ENCODE measurements at regions not wholly inside any gene's neighbourhood (a gene's known extent, or its start where the extent isn't known, plus 50 kb on each side); places are given as distances from the start of the nearest gene placed in this dataset.

DNA sequence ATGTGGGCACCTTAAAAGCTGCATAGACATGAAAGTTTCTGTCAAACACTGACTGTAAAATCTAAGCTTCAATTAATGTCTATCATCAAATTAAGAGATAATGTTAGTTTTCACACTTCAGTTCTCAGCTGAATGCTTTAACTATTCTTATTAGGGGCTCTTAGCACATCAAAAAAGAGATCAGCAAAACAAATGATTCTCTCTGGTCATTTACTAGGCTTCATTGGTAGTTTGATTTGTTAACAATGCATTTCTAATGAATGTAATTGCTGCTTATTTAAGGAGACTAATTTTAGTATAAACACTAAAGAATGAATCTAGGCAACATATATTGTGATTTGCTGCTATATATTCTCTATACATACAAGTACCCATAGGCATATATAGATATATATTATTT is 1182.0 kb downstream of the MAT2B start:
- intact Hi-C loops (cut with micrococcal nuclease), result no loop called here
- H3K4me3 ChIP-seq (ENCODE audit: control extremely low read depth in 1 of 5, extremely low read depth in 1 of 5, insufficient read depth in 1 of 5, low read depth in 2 of 5, low read length in 4 of 5), result no peak overlapping the region
- CTCF ChIA-PET, result no interaction called here
- H3K4me3 Mint-ChIP-seq, result no peak overlapping the region
- H2AFZ ChIP-seq (ENCODE audit: insufficient read depth, low read depth, low read length, poor library complexity, severe bottlenecking), result no peak overlapping the region
- no peak overlapping the region for H3K4me2 ChIP-seq (replicated peaks; ENCODE audit: low read depth, low read length, poor library complexity, severe bottlenecking)
- no peaks in the 10 kb centered on the region for H3K4me1 Mint-ChIP-seq
- H3K36me3 ChIP-seq (replicated peaks in 1 of 2; ENCODE audit: control extremely low read depth in 1 of 2, control insufficient read depth in 1 of 2, extremely low read depth in 1 of 2, insufficient read depth in 2 of 2, low read length in 1 of 2), result no peaks in the 10 kb centered on the region
- no peaks in the 10 kb centered on the region for H3K27me3 Mint-ChIP-seq
- no peak overlapping the region for H3K27ac Mint-ChIP-seq
- ATAC-seq (ENCODE audit: low read depth) (no peak), DNase-seq (no peak)
- POLR2A ChIA-PET, result no interaction called here
- H3K79me2 ChIP-seq (ENCODE audit: control insufficient read depth, insufficient read depth, low read length), result no peaks in the 10 kb centered on the region
- H3K9me3 Mint-ChIP-seq (ENCODE audit: insufficient read depth), result no peaks in the 10 kb centered on the region
- H3K9me3 ChIP-seq (ENCODE audit: control extremely low read depth in 1 of 3, control insufficient read depth in 2 of 3, insufficient read depth in 1 of 3, low read length in 2 of 3), result no peaks in the 10 kb centered on the region
- H3K27me3 ChIP-seq (replicated peaks in 1 of 4; ENCODE audit: control extremely low read depth in 1 of 4, control insufficient read depth in 3 of 4, insufficient read depth in 4 of 4, low read length in 3 of 4), result no peaks in the 10 kb centered on the region
- no peak overlapping the region for H3K9ac ChIP-seq (ENCODE audit: low read length)
- no peaks in the 10 kb centered on the region for H4K20me1 ChIP-seq (ENCODE audit: control insufficient read depth, insufficient read depth, low read length, poor library complexity, severe bottlenecking)
- H3K4me1 ChIP-seq (ENCODE audit: control insufficient read depth in 2 of 2, insufficient read depth in 2 of 2, low read length in 2 of 2), result no peaks in the 10 kb centered on the region
- H3K27ac ChIP-seq (ENCODE audit: low read length in 2 of 2), result no peak overlapping the region
- TF ChIP-seq, protein P1, sequence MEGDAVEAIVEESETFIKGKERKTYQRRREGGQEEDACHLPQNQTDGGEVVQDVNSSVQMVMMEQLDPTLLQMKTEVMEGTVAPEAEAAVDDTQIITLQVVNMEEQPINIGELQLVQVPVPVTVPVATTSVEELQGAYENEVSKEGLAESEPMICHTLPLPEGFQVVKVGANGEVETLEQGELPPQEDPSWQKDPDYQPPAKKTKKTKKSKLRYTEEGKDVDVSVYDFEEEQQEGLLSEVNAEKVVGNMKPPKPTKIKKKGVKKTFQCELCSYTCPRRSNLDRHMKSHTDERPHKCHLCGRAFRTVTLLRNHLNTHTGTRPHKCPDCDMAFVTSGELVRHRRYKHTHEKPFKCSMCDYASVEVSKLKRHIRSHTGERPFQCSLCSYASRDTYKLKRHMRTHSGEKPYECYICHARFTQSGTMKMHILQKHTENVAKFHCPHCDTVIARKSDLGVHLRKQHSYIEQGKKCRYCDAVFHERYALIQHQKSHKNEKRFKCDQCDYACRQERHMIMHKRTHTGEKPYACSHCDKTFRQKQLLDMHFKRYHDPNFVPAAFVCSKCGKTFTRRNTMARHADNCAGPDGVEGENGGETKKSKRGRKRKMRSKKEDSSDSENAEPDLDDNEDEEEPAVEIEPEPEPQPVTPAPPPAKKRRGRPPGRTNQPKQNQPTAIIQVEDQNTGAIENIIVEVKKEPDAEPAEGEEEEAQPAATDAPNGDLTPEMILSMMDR (IDR thresholded peaks at IDR 0.05), result no peak
- no peak for TF ChIP-seq EZH2 (IDR thresholded peaks at IDR 0.05; ENCODE audit: borderline replicate concordance, insufficient read depth, low read depth, low read length, poor library complexity, severe bottlenecking)

DNA sequence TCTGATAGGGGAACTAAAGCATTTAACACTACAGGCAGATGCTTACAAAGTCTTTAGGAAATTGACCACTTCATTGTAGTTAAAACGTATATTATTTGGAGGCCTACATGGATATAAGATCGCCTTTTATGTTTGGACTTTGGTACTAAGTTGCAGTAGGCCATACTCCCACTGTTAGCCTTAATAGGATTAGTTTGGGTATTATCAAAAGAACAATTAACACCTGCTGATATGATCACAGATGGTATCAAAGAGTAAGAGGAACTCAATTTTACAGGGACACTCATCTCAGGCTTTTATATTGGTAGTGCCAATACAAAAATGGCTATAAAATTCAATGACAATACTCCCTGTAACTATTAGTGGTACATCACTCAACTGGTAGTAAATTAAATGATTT is 1183.0 kb downstream of the MAT2B start:
- H3K9ac ChIP-seq (ENCODE audit: low read length), result no peak overlapping the region
- no peaks in the 10 kb centered on the region for H3K9me3 Mint-ChIP-seq (ENCODE audit: insufficient read depth)
- no peak overlapping the region for H2AFZ ChIP-seq (ENCODE audit: insufficient read depth, low read depth, low read length, poor library complexity, severe bottlenecking)
- H3K79me2 ChIP-seq (ENCODE audit: control insufficient read depth, insufficient read depth, low read length), result no peaks in the 10 kb centered on the region
- H3K27me3 Mint-ChIP-seq, result no peaks in the 10 kb centered on the region
- ATAC-seq (ENCODE audit: low read depth), result no peak
- no peak overlapping the region for H3K4me3 ChIP-seq (ENCODE audit: control extremely low read depth in 1 of 5, extremely low read depth in 1 of 5, insufficient read depth in 1 of 5, low read depth in 2 of 5, low read length in 4 of 5)
- no peak overlapping the region for H3K27ac Mint-ChIP-seq
- no peaks in the 10 kb centered on the region for H3K36me3 ChIP-seq (replicated peaks in 1 of 2; ENCODE audit: control extremely low read depth in 1 of 2, control insufficient read depth in 1 of 2, extremely low read depth in 1 of 2, insufficient read depth in 2 of 2, low read length in 1 of 2)
- H3K4me1 Mint-ChIP-seq, result no peaks in the 10 kb centered on the region
- no peak overlapping the region for H3K27ac ChIP-seq (ENCODE audit: low read length in 2 of 2)
- no peak overlapping the region for H3K4me3 Mint-ChIP-seq
- TF ChIP-seq EZH2 (IDR thresholded peaks at IDR 0.05; ENCODE audit: borderline replicate concordance, insufficient read depth, low read depth, low read length, poor library complexity, severe bottlenecking), result no peak
- TF ChIP-seq, protein P1 (IDR thresholded peaks at IDR 0.05), result no peak
- intact Hi-C loops (cut with micrococcal nuclease), result no loop called here
- CTCF ChIA-PET, result no interaction called here
- no peaks in the 10 kb centered on the region for H3K4me1 ChIP-seq (ENCODE audit: control insufficient read depth in 2 of 2, insufficient read depth in 2 of 2, low read length in 2 of 2)
- no CpG with 5 or more reads among the region's 2 CpGs for WGBS (ENCODE audit: insufficient coverage)
- DNase-seq, result no peak
- no peaks in the 10 kb centered on the region for H3K27me3 ChIP-seq (replicated peaks in 1 of 4; ENCODE audit: control extremely low read depth in 1 of 4, control insufficient read depth in 3 of 4, insufficient read depth in 4 of 4, low read length in 3 of 4)
- H3K9me3 ChIP-seq (ENCODE audit: control extremely low read depth in 1 of 3, control insufficient read depth in 2 of 3, insufficient read depth in 1 of 3, low read length in 2 of 3), result peaks cover 0 to 2% (median 0%) of the 10 kb centered on the region in 3 donors
- POLR2A ChIA-PET, result no interaction called here
- H3K4me2 ChIP-seq (replicated peaks; ENCODE audit: low read depth, low read length, poor library complexity, severe bottlenecking), result no peak overlapping the region
- H4K20me1 ChIP-seq (ENCODE audit: control insufficient read depth, insufficient read depth, low read length, poor library complexity, severe bottlenecking), result no peaks in the 10 kb centered on the region
